HG02623 (cell line): ENCODE measurements at regions not wholly inside any gene's neighbourhood (a gene's known extent, or its start where the extent isn't known, plus 50 kb on each side); places are given as distances from the start of the nearest gene placed in this dataset.

ENCODE experiments used
- ATAC-seq: cut with Tn5 transposase; IDR thresholded peaks from one replicate; pipeline ENCODE4 v1.9.1; 2021; ENCODE audit warnings: moderate library complexity; ENCODE audit not compliant: unreplicated experiment

- ATAC-seq, result no peak
These were observed 1354.5 kb downstream of the BRD1 start for GRCh38 chr22:48473202-48473601.

- ATAC-seq, result no peak
These were observed 1363.4 kb downstream of the BRD1 start for GRCh38 chr22:48464246-48464645.

GRCh38 chr22:48459859-48460823 lies 1367.5 kb downstream of the BRD1 start:
- no peak for ATAC-seq

DNA sequence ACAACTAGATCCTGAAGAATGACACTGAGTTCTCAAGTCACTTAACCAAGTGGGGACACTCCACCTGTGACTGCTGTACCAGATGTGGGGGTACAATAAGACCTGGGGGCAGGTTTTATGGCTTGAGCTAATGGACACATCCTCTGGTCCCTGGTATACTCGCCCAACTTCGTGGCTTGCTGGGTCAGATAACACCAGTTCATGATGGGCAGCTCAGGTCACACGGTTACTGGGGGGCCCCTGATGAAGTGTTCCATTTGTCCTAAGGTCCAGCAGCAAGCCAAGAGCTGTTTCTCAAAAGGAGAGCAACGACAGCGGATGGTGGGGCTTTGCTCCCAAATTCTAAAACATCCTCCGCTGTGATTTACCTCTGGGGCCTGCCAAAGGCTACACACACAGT lies 1368.4 kb downstream of the BRD1 start:
- ATAC-seq, result no peak

DNA sequence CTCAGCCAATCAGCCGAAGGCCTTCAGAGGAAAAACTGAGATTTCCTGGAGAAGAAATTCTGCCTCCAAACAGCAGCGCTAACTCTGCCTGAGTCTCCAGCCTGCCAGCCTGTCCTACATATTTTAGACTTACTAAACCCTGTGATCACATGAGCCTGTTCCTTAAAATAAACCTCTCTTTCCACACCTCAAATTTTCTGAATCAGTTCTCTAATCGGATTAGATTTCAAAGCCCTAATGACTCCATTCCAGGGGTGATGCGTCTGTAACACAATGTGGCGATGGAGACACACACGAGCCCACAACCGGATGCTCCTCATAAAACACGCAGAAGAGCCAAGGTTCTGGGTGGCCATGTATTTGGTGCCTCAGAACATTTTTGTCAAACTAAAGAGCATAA lies 1371.2 kb downstream of the BRD1 start:
- ATAC-seq, result no peak

- no peak for ATAC-seq
These were observed 1373.8 kb downstream of the BRD1 start for GRCh38 chr22:48453751-48454485.

- no peak for ATAC-seq
These were observed 1374.5 kb downstream of the BRD1 start for GRCh38 chr22:48453171-48453570.

DNA sequence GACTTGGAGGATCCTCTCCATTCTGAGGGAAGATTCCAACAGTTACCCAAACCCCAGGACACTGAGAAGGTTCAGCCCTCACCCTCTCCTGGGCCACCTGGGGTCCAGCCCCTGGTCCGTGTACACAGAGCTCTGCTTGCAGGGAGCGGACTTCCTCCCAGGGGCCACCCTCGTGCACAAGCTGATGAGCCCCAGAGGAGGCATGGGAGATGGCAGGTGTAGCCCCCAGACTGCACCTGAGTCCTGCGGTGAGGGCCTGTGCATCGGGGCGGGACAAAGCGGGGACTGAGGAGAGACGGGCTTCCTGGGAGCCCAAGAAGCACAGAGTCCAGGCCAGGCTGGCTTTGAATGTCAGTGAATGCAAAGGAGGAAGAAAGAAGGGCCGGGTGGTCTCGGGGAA lies 1374.9 kb downstream of the BRD1 start:
- ATAC-seq, result no peak

- ATAC-seq, result no peak
These were observed 1375.8 kb downstream of the BRD1 start for GRCh38 chr22:48451891-48452290.

- no peak for ATAC-seq
These were observed 1377.4 kb downstream of the BRD1 start for GRCh38 chr22:48450188-48450825.

- ATAC-seq, result no peak
These were observed 1378.0 kb downstream of the BRD1 start for GRCh38 chr22:48449466-48450187.

DNA sequence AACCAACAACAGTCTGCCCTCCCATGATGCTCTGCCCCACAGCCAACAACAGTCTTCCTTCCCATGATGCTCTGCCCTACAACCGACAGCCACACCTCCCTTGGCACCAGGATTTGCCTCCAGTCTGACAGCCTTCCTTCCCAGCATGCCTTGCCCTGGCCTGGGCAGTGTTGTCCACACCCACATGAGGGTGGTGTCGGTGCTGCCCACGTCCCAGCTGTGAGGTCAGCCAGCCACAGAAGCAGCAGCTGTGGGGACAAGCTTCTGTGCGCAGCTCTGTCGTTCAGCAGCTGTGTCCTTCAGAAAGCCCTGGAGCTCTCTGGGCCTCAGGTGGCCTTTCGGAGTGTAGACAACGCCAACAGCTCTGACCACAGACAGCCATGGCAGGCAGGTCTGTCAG lies 1378.9 kb downstream of the BRD1 start:
- ATAC-seq, result no peak

GRCh38 chr22:48445113-48445827 lies 1382.4 kb downstream of the BRD1 start:
- no peak for ATAC-seq

DNA sequence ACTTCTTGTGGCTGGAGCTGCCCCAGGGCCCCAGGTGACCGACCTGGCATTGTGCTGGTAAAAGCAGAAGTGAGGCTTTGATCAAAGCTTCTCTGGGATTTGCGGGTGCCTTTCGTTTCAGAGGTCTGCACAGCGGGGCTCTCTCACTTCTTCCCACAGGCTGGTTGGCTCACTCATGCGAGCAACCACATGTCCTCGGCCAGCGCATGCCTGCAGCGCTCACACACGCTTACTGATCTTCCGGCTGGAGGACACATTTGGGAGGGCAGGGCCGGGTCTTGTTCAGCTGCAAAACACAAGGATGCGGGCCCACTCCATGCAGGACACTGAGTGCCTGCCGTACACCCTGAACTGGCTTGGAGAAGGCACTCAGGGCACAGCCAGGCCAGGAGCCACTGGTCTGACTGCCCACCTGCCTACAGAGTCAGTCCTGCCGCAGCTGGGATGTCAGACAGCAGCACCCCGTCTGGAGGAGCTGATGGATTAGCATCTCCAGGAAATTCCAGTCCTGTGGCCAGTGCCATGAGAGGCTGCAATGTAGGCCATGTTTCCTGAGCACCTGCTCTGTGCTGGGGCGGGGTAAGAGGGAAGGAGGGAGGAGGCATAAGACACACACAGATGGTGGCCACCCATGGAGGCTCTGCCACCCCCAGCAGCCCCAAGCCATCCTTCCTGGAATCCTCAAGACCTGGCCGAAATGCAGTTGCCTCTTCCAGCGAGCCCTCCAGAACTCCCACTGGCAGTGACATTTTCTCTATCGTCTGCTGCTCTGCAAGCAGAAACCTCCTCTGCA lies 1383.2 kb downstream of the BRD1 start:
- no peak for ATAC-seq

DNA sequence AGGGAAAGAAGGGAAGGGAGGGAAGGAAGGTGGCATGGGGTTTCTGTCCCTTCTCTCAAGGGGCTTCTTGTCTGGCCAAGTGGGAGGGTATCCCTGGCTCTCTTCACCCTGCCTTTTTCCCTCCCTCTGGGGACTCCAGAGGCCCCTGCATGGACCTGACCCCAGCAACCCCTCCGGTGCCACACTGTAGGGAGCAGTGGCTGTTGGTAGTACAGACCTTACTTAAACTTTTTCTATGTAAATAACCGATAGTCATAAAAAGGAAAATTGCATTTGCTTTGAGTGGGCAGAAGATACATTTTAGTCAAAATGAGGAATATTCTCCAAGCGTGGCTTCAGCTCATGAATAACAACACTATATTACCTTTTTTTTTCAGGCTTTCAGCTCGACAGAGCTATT lies 1384.0 kb downstream of the BRD1 start:
- no peak for ATAC-seq

DNA sequence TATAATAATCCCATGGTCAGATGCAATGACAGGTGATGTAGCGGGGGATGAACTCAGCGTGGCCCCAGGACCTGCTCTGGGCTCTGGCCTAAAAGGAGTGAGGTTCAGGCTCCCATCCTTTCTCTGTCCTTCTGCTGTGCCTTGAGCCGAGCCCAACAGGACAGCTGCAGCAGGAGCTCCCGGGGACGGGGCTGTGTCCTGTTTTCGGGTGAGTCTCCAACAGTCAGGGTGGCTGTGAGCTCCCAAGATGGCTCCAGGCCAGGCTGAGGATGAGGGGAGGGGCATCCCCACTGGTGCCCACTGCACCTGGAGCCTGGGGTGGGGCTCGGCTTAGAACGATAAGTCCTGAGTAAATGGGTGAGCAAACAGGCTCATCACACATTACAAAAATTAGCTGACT lies 1385.0 kb downstream of the BRD1 start:
- ATAC-seq, result no peak

- ATAC-seq, result no peak
These were observed 1386.2 kb downstream of the BRD1 start for GRCh38 chr22:48441553-48441850.

GRCh38 chr22:48440673-48441552 lies 1386.8 kb downstream of the BRD1 start:
- no peak for ATAC-seq

GRCh38 chr22:48440176-48440575 lies 1387.5 kb downstream of the BRD1 start:
- no peak for ATAC-seq
